Activated CD8-positive, alpha-beta memory T cell treated with anti-CD3 and anti-CD28 coated beads for 24 hours (primary cell): ENCODE measurements at regions not wholly inside any gene's neighbourhood (a gene's known extent, or its start where the extent isn't known, plus 50 kb on each side); places are given as distances from the start of the nearest gene placed in this dataset.

ENCODE experiments used
- DNase-seq: peaks from one replicate; pipeline ENCODE4 v3.0.0-alpha.2; 2020

GRCh38 chr11:112882494-112883381, 78.5 kb upstream of the NCAM1 start:
- no peak for DNase-seq

DNA sequence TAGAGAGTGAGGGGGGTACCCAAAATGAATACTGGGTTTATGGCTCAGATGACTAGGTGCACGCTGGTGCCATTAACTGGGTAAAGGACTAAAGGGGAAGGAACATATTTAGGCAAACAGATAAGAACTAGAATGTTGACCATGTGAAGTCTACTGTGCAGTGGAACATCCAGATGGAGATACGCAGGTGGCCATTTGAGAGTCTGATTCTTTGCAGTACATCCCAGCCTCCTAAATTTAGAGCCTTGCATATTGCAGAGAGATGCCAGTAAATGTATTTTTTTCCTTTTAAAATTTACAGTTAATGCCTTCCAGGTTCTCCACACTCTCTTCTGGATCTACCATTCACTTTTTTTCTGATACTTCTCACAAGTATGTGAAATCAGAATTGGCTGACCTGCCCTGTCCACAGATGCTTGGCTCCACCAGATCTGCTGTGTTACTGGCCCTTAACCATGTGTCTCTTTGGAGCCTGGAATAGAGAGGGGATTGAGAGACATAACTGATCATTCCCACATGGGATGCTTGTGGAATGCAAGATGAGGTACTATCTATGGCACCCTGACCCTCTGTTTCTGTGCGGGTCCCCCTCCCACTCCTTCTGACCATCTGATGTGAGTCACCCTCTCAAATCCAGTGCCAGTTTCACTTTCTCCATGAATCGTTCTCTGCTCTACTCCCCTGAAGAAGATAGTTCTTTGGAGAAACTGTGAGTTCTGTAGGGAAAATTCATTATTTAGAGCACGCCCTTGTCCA, 77.0 kb upstream of the NCAM1 start:
- no peak for DNase-seq

- no peak for DNase-seq
Measured at GRCh38 chr11:112885744-112886433, 75.3 kb upstream of the NCAM1 start.

- no peak for DNase-seq
Measured at GRCh38 chr11:112886434-112887370, 74.5 kb upstream of the NCAM1 start.

- no peak for DNase-seq
Measured at GRCh38 chr11:112889446-112889845, 71.8 kb upstream of the NCAM1 start.

- DNase-seq, result no peak
Measured at GRCh38 chr11:112899235-112900006, 61.8 kb upstream of the NCAM1 start.

GRCh38 chr11:112901924-112902323, 59.3 kb upstream of the NCAM1 start:
- no peak for DNase-seq

DNA sequence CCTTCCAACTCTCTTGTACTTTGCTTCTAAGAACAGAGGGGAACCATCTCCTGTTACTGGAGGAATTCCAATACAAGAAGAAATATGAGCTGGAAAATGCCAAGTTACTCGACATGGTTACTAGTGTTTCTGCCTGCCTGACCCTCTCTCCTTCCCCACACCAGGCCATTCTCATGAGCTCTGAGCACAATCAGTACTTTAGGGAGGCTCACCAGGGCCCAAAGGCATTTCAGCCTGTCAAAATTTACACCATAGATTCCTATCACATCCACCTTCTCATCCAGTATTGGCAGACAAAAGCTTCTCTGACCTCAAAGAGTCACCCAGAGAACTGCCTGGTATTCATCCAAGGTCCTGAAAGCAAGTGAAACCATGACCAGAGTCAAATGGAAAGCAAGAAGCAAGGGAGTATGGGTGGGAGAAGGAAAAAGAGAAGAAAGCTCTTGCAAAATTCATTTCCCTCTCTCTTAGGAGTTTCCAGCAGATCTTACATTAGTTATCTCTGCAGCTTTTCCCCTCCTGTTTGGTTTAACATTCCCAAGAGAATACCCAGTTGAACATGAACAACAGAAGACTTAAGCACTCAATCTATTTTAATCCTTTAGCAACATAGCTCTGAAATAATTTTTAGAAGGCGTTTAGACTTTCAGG, 58.7 kb upstream of the NCAM1 start:
- DNase-seq, result no peak

DNA sequence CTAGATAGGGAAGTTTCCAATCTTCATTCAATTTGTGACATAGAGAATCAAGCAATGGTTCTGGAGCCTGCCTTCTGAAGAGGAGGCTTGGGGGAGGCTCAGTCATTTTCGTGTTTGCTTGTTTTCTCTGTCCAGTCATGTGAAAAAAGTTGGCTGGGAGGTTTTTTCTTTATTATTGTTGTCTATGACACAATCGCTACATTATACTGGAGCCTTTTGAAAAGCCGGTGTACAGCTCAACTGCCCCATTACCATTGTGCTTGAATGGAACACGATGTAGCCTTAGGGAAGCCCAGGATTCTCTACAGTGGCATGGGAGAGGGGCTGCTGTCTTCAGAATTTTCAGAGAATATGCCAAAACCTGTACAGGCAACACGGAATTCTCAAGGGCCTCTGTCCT, 57.9 kb upstream of the NCAM1 start:
- DNase-seq, result no peak

DNA sequence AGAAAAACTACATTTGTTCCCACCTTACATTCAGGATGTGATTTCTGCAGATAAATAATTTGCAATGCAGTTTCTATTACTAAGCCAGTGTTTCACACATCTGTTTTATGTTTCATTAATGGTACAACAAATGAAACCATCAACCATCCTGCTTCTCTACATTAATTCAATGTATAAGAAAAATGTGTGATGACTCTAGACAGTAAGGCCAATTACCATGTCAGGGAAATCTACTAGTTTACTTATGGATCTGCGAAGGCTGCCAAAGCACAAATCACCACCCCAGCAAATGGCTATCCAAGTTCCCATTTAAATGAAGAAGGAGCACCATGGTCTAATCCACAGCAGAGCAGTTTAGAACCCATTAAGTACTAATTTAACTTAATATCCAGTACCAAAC, 50.1 kb upstream of the NCAM1 start:
- DNase-seq, result no peak
